GM21367 (cell line): ENCODE measurements at regions not wholly inside any gene's neighbourhood (a gene's known extent, or its start where the extent isn't known, plus 50 kb on each side); places are given as distances from the start of the nearest gene placed in this dataset.
"Not testable (repeated sequence)": the region's sequence is repeated elsewhere in the genome, so short reads cannot be mapped to it uniquely, and the experiment has no call there.

Source experiments
- ATAC-seq: cut with Tn5 transposase; IDR thresholded peaks from one replicate; pipeline ENCODE4 v1.9.1; 2021; ENCODE audit not compliant: unreplicated experiment

DNA sequence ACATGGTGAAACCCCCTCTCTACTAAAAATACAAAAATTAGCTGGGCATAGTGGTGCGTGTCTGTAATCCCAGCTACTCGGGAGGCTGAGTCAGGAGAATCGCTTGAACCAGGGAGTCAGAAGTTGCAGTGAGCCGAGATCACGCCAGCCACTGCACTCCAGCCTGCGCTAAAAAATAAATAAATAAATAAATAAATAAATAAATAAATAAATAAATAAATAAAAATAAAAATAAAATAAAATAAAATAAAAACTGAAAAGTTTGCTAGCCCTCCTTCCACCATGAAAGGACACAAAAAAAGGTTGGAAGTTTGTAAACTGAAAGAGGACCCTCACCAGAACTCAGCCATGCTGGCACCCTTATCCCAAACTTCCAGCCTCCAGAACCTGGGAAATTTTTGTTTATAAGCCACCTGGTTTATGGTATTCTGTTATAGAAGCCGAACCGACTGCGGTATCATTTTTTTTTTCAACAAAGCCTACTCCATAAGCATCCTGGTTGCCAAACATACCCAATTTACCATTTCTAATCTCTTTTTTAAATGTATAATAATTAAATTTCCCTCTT lies 448.2 kb downstream of the SEMA3D start:
- ATAC-seq: no peak

DNA sequence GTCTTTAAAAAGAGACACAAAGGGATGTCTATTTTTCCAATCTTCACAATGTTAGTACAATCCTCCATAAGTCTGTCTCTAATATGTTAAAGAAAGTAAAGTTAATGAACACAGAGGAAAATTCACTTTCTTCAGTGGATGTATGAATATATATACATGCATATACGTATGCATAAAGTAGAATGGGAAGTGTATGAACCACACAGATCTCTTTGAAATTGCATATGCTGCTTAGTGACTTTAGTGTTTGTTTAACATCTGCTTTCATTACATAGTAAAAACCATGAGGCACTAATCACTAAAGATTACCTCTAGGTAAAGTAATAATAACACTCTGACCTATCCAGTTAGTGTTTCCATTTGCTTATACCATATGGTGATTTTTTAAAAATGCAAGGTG lies 451.2 kb downstream of the SEMA3D start:
- ATAC-seq: no peak

DNA sequence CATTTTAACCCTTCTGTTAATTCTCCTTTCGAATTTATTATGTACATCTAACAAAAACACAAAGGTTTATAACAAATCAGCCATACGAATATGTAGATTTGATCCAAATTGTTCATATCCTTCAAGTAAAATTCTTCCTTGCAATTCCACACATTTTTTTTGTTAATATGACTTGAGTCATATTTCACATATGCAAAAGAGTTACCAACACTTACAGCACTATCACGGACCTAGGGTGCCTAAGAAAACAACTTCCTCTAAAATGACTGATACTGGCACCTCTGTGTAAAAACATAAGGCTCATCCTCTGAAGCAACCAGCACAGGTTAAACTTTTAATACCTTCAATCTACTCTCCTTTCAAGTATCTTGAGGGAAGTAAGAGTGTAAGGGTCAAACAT lies 451.8 kb downstream of the SEMA3D start:
- ATAC-seq: no peak

DNA sequence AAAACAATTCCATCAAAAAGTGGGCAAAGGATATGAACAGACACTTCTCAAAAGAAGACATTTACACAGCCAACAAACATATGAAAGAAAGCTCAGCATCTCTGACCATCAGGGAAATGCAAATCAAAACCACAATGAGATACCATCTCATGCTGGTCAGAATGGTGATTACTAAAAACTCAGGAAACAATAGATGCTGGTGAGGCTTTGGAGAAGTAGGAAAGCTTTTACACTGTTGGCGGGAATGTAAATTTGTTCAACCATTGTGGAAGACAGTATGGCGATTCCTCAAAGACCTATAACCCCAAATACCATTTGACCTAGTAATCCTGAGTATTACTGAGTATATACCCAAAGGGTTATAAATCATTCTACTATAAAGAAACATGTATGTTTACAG lies 452.9 kb downstream of the SEMA3D start:
- not testable (repeated sequence) for ATAC-seq

DNA sequence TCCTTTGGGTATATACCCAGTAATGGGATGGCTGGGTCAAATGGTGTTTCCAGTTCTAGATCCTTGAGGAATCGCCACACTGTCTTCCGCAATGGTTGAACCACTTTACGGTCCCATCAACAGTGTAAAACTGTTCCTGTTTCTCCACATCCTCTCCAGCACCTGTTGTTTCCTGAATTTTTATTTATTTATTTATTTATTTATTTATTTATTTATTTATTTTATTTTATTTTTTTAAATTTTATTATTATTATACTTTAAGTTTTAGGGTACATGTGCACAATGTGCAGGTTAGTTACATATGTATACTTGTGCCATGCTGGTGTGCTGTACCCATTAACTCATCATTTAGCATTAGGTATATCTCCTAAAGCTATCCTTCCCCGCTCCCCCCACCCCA lies 456.0 kb downstream of the SEMA3D start:
- ATAC-seq: not testable (repeated sequence)

DNA sequence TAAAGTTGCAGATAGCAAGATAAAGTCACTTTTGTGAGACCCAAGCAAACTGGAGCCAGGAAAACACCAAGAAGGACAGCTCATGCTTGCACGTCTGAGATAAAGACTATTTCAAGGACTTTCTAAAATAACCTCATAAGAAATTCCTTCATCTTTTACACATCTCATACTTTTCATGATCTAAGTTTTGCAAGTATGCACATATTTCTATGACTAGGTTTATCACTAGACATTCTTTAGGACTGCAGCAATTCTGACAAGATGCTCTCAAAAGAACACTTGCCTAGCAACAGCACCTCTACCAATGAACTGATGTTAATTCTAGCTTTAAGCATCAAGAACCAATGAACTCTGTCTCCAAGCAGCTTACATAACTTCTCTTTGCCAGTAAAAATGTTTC lies 457.6 kb downstream of the SEMA3D start:
- ATAC-seq: no peak

DNA sequence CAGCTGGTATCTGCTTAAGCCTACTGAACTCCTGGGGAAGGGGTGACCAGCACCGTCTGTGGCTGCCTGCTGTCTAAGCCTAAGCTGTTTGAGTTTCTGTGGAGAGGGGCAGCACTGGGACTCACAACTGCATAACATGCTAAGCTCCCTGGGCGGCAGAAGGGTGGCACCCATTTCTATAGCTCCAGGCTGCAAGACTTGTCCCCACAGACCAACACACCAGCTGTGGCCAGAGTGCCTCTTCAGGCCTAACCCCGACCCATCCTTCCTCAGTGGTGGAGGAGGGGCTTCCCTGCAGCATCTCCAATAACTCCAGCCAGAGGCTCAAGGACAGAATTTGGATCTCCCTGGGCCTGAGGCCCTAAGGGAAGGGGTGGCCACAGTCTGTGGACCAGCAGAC lies 464.1 kb downstream of the SEMA3D start:
- no peak for ATAC-seq

DNA sequence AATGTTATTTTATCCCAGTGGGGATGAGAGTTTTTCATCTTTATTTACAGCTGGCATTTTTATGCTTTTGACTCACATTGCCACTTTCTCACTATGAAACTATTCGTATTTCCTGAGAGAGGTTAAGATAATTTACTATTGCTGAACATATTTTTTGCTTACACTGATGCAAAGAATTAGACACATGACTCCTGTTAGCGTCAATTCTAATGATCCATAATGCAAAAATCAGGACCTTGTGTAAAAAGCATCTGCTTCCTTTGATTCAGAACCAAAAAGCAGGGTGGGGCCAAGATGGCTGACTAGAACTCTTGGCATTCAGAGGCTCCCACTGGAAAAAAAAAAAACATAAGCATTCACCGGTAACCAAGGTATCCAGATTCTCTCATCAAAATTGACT lies 464.8 kb downstream of the SEMA3D start:
- ATAC-seq: no peak

DNA sequence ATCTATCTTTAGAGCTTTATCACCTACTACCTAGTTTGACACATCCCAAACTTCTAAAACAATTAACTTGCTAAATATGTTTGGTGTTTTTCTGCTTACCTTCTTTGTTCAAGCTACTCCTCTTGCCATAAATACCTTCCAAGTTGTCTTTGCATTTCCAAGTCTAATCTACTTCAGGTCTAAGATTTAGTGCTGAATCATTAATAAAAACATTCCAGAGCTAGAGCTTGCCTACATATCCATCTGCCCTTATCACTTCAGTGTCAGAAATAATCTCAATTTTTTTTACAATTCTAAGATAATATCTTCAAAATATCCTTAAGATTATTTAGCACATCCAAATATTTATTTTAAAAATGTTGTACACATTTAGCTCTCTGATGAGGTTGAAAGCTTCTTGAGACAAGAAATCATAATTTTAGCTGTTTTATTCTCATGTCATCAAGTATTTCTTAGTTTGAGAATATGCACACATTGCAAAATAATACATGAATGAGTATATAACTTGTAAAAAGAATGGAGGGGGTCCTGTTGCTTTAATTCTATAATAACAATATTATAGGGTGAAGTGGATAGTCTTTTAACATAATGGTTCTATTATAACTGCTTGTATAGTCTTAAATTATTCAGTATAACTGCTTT lies 466.3 kb downstream of the SEMA3D start:
- no peak for ATAC-seq

DNA sequence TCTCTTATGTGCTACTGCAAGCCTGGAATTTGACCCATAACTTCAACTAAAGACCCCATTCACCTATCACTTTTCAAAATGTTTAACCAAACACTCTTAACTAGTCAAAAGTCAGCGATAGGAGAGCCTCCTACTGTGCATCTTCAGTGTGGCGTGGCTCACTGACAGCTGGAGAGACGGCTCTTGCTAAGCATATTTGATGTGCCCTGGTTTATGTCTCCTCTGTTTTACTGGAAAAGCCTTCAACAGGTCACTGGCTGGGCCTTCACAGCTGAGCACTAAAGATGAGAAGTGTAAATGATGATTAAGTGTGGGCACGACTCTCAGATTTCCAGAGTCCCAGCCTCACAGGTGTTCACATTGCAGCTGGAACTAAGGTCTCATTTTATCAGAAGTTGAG lies 472.1 kb downstream of the SEMA3D start:
- no peak for ATAC-seq

DNA sequence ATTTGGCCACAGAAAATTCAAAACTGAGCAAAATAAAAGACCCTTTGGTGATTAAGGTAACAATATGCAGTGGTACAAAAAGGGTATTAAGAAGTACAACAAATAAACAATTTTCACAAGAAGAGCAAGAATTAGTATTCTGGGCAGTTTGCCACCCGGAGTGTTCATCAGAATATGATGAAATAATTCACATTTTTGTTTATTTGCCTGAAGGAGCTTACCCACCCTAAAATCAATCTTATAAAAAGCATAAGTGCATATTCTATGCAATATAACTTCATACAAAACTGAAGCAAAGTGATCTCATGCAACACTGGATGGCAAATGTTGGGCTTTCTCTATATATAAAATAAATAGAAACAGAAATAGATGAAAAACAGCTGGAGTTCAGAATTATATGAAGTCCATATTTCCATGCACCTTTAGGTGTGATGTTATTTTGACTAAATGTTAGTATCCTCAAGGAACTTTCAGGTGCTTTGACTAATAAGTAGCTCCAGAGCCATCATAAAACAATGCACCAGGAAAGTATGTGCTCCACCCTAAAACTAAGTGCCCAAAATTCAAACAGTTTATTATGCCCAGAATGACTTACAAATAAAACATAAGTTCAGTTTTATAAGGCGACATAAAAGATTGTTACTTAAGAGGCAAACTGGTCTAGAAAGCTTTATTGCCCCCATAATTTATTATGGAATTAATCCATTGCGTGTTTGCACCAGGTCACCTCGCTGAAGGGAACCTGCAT lies 474.3 kb downstream of the SEMA3D start:
- no peak for ATAC-seq

DNA sequence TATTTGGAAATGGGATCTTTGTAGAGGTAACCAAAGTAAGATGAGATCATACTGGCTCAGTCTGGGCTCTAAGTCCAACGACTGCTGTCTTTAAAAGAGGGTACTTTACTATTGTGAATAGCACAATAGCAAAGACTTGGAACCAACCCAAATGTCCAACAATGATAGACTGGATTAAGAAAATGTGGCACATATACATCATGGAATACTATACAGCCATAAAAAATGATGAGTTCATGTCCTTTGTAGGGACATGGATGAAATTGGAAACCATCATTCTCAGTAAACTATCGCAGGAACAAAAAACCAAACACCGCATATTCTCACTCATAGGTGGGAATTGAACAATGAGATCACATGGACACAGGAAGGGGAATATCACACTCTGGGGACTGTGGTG lies 476.3 kb downstream of the SEMA3D start:
- not testable (repeated sequence) for ATAC-seq

DNA sequence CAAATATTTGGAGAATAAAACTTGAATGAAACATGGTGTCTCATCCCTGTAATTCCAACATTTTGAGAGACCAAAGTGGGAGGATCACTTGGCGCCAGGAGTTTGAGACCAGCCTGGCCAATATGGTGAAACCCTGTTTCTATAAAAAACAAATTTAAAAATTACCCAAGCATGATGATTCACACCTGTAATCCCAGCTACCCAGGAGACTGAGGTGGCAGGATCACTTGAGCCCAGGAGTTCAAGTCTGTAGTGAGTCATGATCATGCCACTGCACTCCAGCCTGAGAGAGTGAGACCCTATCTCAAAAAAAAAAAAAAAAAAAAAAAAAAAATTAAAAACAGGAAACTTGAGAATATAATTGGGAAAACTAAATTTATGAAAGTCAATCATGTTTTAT lies 481.1 kb downstream of the SEMA3D start:
- ATAC-seq: no peak

DNA sequence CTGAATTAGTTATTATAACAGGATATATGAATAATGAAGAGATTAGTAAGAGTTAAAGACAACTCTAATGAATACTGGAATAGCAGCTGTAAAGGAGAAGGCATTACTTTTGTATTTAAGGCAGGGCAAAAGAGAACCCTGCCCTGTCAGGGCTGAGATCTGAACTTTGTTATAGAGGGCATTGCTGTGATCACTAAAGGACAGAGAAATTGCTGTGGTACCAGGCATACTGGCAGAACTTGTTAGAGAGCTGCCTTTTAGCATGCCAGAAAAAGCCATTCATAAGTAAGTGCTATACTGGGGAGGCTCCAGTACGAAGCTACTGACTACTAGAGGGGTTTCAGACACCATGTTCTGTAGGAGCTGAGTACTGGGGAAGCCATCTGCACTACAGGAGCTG lies 481.8 kb downstream of the SEMA3D start:
- ATAC-seq: no peak

DNA sequence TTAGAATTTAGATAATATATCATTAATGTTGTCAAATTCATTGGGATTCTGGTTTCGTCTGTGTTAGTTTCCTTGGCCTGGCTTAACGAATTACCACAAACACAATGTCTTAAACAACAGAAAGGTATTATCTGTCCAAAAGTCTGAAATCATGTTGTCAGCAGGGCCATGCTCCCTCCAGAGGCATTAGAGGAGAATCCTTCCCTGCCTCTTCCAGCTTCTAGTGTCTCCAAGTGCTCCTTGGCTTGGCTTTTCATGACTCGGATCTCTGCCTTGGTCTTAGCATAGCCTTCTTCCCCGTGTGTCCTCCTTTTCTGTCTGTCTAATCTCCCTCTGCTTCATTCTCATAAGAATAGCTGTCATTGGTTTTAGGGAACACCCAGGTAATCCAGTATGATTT lies 482.5 kb downstream of the SEMA3D start:
- ATAC-seq: no peak

DNA sequence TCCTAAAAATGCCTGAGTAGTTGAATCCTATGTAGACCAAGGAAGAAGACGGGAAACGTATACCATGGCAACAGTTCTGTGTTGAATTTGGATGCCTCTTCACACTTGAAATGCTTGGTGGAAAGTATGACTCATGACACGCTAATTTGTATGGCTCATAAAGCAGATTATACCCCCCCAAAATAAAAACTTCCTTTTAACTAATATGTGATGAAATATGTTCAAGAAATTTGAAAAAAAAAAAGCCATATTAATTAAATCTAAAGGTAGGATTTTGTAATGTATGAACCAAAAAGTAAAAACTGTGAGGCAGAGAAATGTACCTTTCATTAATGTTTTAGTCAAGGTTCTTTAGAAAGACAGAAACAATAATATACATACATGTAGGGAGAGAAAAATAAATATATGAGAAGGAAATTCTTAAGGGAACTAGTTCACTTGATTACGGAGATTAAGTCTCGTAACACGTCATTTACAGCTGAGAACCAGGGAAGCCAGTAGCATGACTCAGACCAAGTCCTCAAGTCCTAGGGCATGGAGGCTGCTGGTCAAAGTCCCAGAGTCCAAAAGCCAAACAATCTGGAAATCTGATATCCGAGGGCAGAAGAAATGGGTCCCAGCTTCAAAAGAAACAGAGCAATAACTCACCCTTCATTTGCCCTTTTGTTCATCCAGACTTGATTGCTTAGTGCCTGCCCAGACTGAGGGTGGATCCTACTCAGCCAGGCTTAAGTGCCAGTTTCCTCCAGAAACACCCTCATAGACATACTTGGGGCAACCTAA lies 485.1 kb downstream of the SEMA3D start:
- ATAC-seq: no peak

DNA sequence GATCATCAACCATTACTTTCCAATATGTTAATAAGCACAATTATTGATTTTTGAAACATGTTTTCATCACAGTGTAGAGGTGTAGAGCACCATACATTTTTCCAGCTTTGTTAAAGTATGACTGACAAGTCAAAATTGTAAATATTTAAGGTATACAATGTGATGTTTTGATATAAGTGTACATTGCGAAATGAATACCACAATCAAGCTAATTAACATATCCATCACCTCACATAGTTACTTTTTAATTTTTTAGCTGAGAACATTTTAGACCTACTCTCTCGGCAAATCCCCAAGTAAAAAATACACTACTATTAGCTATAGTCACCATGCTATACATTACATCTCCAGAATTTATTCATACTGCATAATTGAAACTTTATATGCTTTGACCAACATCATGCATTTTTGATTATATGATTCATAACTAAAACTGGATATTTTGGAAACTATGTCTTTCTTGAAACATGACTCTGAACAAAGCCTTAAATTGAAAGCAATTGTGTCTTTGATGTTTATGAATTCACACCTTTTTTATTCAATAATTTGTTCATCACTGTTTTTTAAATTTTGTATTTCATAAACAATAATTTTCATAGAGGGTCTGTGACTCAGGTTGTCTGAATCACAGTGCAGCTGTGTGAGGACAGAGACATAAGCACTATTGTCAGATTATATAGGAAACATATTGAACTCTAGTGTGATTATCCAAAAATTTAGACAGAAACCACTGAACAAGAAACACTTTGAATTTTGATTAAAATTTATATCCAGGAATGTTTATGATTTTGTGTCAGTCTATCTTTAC lies 486.1 kb downstream of the SEMA3D start:
- ATAC-seq: no peak

DNA sequence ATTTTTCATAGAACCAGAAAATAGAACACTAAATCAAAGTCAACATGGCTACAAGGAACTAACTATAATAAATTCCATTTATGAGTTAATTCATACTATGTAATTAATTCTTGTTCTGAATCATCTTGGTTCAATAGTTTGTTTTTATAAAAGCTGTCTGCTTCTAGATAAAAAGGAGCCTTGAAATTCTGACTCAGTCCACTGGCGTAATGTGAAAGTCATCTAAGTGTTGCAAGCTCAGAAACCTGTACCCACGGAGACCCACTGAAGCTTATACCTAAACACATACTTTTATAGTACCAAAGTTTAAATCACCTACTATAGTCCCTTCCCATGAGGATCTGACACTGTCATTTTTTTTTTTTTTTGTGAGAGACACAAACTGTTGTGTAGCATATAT lies 489.4 kb downstream of the SEMA3D start:
- no peak for ATAC-seq

DNA sequence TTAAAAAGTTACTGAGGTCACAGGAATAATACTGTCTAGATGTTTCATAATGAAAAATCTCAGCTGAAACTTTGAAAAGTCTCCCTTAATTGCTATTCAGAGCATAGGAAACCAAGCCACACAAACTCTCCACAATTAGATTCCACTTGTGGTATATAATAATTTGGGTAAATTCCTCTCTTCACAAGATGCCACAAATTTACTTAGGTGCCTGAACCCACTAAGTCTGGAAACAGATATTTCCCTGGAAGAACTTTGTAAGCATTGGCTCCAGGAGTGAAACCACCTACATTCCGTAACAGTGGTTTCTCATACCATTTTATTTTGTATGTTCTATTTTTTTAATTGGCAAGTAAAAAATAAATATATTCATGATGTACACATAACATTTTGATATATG lies 493.4 kb downstream of the SEMA3D start:
- no peak for ATAC-seq

DNA sequence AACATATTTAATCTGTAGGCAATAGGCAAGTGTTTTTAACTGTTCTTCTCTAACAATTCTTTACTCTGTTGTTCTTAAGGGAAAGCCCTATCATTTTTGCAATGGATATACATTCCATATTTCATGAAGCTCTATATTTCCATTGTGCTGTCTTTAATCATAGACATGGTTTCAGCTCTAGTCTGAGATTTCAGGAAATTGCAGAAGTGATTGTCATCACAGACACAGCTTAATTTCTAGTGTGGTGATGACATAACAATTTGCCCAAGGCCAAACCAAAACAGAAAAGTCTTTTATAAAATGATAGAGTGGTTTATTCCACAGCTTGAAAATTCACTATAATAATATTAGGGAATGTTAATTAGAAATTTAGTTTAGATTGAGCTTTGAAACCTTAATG lies 494.1 kb upstream of the SEMA3A start:
- no peak for ATAC-seq

DNA sequence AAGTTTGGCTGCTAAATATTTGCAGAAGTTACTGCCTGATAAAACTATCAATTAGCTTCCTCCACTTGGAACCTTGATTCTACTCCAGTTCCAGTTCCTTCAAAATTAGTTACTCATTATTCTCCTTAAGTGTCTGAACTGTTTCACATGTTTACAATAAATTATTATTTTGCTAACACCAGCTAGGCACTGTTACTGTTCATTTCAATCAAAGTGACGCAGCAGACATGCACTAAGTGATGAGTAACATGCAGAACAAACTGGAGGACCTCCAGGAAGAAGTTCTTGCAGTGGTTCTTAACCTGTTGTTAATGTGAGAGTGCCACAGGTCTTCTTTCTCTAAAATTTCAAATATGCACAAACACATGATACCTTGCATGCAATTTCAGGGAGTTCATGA lies 491.8 kb upstream of the SEMA3A start:
- no peak for ATAC-seq
